ENCODE measurements at regions not wholly inside any gene's neighbourhood (a gene's known extent, or its start where the extent isn't known, plus 50 kb on each side); places are given as distances from the start of the nearest gene placed in this dataset.

- H3K4me3 ChIP-seq (replicated peaks in 1 of 3; ENCODE audit: insufficient read depth in 1 of 3, low read depth in 2 of 3, low read length in 3 of 3): no peak overlapping the region
- no peak overlapping the region for H3K4me2 ChIP-seq (ENCODE audit: low read depth, low read length)
- no peaks in the 10 kb centered on the region; a peak in 1 of 5 replicates for H3K27me3 ChIP-seq (ENCODE audit: control insufficient read depth in 1 of 2, insufficient read depth in 2 of 2, low read length in 2 of 2)
- CTCF ChIA-PET (ENCODE audit: low intra/inter-chr PET ratio, low total read pairs): no interaction called here
- BruUV-seq (replicated peaks): no TSS peak
- POLR2A ChIA-PET: no interaction called here
- no peak for FAIRE-seq
- intact Hi-C loops (cut with micrococcal nuclease; ENCODE audit: unreplicated experiment) (no loop called here), in situ Hi-C loops (cut with HindIII; ENCODE audit: extremely low pct_ligation_motif_present, low pct_unique_long_range_greater_than_20kb) (loop anchor here (25.0 kb wide), 1 partner anchor 479 kb away; the partner anchor contains the start of gene FAXC)
- no peaks in the 10 kb centered on the region for H3K9me3 ChIP-seq (ENCODE audit: low read length)
- TF ChIP-seq RFX3 (CRISPR knock-in tag; IDR thresholded peaks at IDR 0.05): no peak
- peak; percentile 68 for TF ChIP-seq MAFF (IDR thresholded peaks at IDR 0.05; ENCODE audit: low read depth, low read length)
- no peak for TF ChIP-seq FOXK1 (CRISPR knock-in tag; IDR thresholded peaks at IDR 0.05; ENCODE audit: borderline replicate concordance, low read depth)
- no peak for TF ChIP-seq ZMYM4 (CRISPR knock-in tag; IDR thresholded peaks at IDR 0.05)
- TF ChIP-seq GFI1 (CRISPR knock-in tag; IDR thresholded peaks at IDR 0.05; ENCODE audit: borderline replicate concordance): no peak
- TF ChIP-seq MAFK (conservative IDR thresholded peaks at IDR 0.05 in 1 of 2, IDR thresholded peaks at IDR 0.05 in 1 of 2; ENCODE audit: low read length in 2 of 2): peak; percentile 48 to 77; a peak in 3 of 4 replicates
- TF ChIP-seq GTF2F1 (IDR thresholded peaks at IDR 0.05; ENCODE audit: low read length): no peak
- TF ChIP-seq ATM (IDR thresholded peaks at IDR 0.05; ENCODE audit: borderline replicate concordance): no peak
- no peak for TF ChIP-seq NAIF1 (CRISPR knock-in tag; IDR thresholded peaks at IDR 0.05; ENCODE audit: borderline replicate concordance)
- H3K27ac ChIP-seq (ENCODE audit: extremely low read length, insufficient read depth, low read length): no peak overlapping the region
- no peak for ATAC-seq
- no peak for DNase-seq (ENCODE audit: low spot score)
- no peaks in the 10 kb centered on the region for H3K36me3 ChIP-seq (replicated peaks in 1 of 2; ENCODE audit: control insufficient read depth in 1 of 2, insufficient read depth in 2 of 2, low read length in 2 of 2)
- peaks cover 7% of the 10 kb centered on the region for H3K4me1 ChIP-seq (ENCODE audit: insufficient read depth, low read length)
- H3K9ac ChIP-seq (ENCODE audit: insufficient read depth, low read depth, low read length): no peak overlapping the region
- H3K79me2 ChIP-seq (ENCODE audit: insufficient read depth, low read length): no peaks in the 10 kb centered on the region
- 3% methylated on average over 5 of the region's 5 CpGs for WGBS (ENCODE audit: low lambda C conversion rate)
- no peaks in the 10 kb centered on the region for H4K20me1 ChIP-seq (ENCODE audit: insufficient read depth, low read length)
- no peak overlapping the region for H2AFZ ChIP-seq (ENCODE audit: low read length)
These were observed 177.2 kb downstream of the MCHR2 start for GRCh38 chr6:99816795-99817194.

- WGBS (ENCODE audit: low lambda C conversion rate): 0% methylated on average over 2 of the region's 2 CpGs
- no TSS peak for BruUV-seq (replicated peaks)
- no peak overlapping the region for H3K9ac ChIP-seq (ENCODE audit: insufficient read depth, low read depth, low read length)
- ATAC-seq (no peak), DNase-seq (ENCODE audit: low spot score) (no peak), FAIRE-seq (no peak)
- H3K4me3 ChIP-seq (replicated peaks in 1 of 3; ENCODE audit: insufficient read depth in 1 of 3, low read depth in 2 of 3, low read length in 3 of 3): no peak overlapping the region
- no peaks in the 10 kb centered on the region for H3K9me3 ChIP-seq (ENCODE audit: low read length)
- no peaks in the 10 kb centered on the region; a peak in 1 of 5 replicates for H3K27me3 ChIP-seq (ENCODE audit: control insufficient read depth in 1 of 2, insufficient read depth in 2 of 2, low read length in 2 of 2)
- ChIA-PET POLR2A (no interaction called here), CTCF (ENCODE audit: low intra/inter-chr PET ratio, low total read pairs) (no interaction called here)
- no peaks in the 10 kb centered on the region for H4K20me1 ChIP-seq (ENCODE audit: insufficient read depth, low read length)
- intact Hi-C loops (cut with micrococcal nuclease; ENCODE audit: unreplicated experiment): no loop called here
- no peaks in the 10 kb centered on the region for H3K79me2 ChIP-seq (ENCODE audit: insufficient read depth, low read length)
- peaks cover 12% of the 10 kb centered on the region for H3K4me1 ChIP-seq (ENCODE audit: insufficient read depth, low read length)
- H3K4me2 ChIP-seq (ENCODE audit: low read depth, low read length): no peak overlapping the region
- no peak overlapping the region for H3K27ac ChIP-seq (ENCODE audit: extremely low read length, insufficient read depth, low read length)
- in situ Hi-C loops (cut with HindIII; ENCODE audit: extremely low pct_ligation_motif_present, low pct_unique_long_range_greater_than_20kb): loop anchor here (25.0 kb wide), 1 partner anchor 481 kb away; the partner anchor contains the start of gene FAXC
- H2AFZ ChIP-seq (ENCODE audit: low read length): no peak overlapping the region
- no peaks in the 10 kb centered on the region for H3K36me3 ChIP-seq (replicated peaks in 1 of 2; ENCODE audit: control insufficient read depth in 1 of 2, insufficient read depth in 2 of 2, low read length in 2 of 2)
- no peak for TF ChIP-seq TSC22D2 (CRISPR knock-in tag; IDR thresholded peaks at IDR 0.05; ENCODE audit: borderline replicate concordance)
- TF ChIP-seq, protein P1, sequence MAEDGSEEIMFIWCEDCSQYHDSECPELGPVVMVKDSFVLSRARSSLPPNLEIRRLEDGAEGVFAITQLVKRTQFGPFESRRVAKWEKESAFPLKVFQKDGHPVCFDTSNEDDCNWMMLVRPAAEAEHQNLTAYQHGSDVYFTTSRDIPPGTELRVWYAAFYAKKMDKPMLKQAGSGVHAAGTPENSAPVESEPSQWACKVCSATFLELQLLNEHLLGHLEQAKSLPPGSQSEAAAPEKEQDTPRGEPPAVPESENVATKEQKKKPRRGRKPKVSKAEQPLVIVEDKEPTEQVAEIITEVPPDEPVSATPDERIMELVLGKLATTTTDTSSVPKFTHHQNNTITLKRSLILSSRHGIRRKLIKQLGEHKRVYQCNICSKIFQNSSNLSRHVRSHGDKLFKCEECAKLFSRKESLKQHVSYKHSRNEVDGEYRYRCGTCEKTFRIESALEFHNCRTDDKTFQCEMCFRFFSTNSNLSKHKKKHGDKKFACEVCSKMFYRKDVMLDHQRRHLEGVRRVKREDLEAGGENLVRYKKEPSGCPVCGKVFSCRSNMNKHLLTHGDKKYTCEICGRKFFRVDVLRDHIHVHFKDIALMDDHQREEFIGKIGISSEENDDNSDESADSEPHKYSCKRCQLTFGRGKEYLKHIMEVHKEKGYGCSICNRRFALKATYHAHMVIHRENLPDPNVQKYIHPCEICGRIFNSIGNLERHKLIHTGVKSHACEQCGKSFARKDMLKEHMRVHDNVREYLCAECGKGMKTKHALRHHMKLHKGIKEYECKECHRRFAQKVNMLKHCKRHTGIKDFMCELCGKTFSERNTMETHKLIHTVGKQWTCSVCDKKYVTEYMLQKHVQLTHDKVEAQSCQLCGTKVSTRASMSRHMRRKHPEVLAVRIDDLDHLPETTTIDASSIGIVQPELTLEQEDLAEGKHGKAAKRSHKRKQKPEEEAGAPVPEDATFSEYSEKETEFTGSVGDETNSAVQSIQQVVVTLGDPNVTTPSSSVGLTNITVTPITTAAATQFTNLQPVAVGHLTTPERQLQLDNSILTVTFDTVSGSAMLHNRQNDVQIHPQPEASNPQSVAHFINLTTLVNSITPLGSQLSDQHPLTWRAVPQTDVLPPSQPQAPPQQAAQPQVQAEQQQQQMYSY (CRISPR knock-in tag; IDR thresholded peaks at IDR 0.05): no peak
- TF ChIP-seq YY1 (IDR thresholded peaks at IDR 0.05; ENCODE audit: insufficient read depth, insufficient replicate concordance, low read depth, low read length): no peak
- no peak for TF ChIP-seq THAP11 (CRISPR knock-in tag; IDR thresholded peaks at IDR 0.05)
- no peak for TF ChIP-seq KMT2A (CRISPR knock-in tag; IDR thresholded peaks at IDR 0.05)
- no peak for TF ChIP-seq SMYD3 (CRISPR knock-in tag; IDR thresholded peaks at IDR 0.05)
- no peak for TF ChIP-seq ARHGAP35 (CRISPR knock-in tag; IDR thresholded peaks at IDR 0.05; ENCODE audit: borderline replicate concordance)
- no peak for TF ChIP-seq NPAS2 (CRISPR knock-in tag; IDR thresholded peaks at IDR 0.05; ENCODE audit: borderline replicate concordance)
- no peak for TF ChIP-seq ZNF772 (CRISPR knock-in tag; IDR thresholded peaks at IDR 0.05)
- TF ChIP-seq BORCS8-MEF2B (CRISPR knock-in tag; IDR thresholded peaks at IDR 0.05): no peak
These were observed 175.9 kb downstream of the MCHR2 start for GRCh38 chr6:99818161-99818560.
